HL-60/S4 (cell line): ENCODE measurements at regions not wholly inside any gene's neighbourhood (a gene's known extent, or its start where the extent isn't known, plus 50 kb on each side); places are given as distances from the start of the nearest gene placed in this dataset.

Experiments
- in situ Hi-C: fragments of 300-500 bp; cut with MboI; formaldehyde crosslinking; loops from 2 replicates; pipeline ENCODE4 v1.14.3; 2022; ENCODE audit warnings: low sequenced_read_pairs

DNA sequence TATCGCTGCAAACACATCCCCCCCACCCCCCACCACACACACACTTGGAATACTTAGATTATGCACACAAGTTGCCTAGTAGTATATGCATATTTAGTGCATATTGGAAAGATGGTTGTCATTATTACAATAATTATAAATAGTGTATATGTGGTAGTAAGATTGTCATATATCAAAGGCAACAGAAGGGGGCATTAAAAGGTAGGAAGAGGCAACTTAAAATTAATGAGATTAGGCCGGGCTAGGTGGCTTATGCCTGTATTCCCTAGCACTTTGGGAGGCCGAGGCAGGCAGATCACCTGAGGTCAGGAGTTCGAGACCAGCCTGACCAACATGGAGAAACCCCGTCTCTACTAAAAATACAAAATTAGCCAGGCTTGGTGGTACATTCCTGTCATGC, 52.1 kb downstream of the GSC start:
- in situ Hi-C loops, result no loop called here

DNA sequence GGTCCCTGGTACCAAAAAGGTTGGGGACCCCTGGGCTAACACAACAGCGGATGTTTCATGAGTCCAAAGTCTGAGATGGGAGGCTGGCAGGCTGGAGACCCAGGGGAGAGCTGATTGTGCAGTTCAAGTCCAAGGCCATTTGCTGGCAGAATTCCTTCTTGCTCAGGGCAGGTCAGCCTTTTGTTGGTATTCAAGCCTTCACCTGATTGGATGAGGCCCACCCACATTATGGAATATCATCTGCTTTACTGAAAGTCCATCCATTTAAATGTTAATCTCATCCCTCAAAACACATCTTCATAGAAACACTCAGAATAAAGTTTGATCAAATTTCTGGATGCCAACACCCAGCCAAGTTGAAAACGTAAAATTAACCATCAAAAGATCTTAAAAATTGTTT, 52.9 kb downstream of the GSC start:
- in situ Hi-C loops, result no loop called here

DNA sequence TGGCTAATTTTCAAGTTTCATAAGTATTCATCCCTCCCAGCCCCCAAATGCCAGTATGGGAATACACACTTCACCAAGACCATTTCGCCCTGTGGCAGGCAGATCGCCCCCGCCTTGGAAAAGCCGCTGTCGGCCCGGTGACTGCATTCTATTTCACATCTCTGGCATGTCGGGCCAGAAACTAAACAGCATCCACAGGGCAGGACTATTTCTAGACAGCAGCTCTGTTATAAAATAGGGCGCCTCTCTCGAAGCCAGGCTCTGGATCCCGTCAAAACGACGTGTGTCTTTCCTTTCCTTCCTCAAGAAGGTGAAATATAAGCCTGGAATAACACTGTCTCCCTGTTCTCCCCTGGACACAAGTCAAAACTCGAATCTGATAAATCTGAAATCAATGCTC, 56.8 kb downstream of the GSC start:
- in situ Hi-C loops, result no loop called here

DNA sequence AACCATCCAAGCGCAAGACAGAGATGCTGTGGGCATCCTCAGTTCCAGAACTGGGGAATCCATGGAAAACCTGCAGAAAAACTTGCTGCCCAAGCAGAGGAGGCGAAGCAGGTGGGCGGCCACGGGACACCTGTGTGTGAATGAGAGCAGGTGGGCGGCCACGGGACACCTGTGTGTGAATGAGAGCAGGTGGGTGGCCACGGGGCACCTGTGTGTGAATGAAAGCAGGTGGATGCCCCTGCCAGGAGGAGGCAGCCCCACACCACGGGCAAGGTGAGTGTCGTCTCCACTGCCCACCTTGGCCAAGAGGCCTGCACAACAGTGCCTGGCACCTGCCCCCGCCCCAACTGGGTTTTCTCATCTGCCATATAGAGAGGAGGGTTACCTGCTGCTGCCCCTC, 59.2 kb downstream of the GSC start:
- in situ Hi-C loops, result no loop called here

DNA sequence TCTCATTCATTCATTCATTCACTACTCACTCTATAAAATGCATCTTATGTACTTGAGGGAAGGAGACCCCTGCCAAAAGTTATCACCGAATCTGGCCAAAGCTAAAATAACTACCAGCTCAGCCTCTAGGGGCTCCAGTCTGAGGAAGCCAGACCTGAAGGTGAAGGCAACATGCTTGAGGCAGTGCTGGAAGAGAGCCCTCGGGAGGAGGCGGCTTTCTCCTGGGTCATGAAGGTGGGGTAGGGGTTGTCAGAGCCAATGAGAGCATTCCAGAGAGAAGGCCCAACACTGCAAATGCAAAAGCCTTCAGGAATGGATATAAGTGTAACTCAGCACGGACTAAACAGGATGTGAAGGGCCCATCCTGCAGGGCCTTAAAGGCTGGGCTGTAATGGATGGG, 62.4 kb downstream of the GSC start:
- in situ Hi-C loops, result no loop called here

DNA sequence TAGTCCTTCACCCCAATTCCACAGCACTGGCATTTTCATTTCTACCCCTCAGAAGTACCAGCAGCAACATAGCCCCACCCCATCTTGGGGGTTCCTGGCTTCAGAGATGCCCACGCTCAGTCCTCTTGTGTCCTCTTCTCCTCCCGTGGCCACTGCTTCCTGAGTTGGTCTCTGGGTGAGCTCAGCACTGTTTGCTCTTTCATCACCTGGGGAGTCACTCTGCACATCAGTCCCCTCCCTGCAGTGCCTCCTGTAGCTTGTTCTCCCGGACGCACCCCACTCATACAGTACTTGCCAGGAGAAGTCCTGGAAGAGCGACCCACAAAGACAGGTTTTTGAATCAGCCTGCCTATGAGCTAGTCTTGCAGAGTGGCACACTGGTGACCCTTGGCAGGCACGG, 63.8 kb downstream of the GSC start:
- in situ Hi-C loops, result no loop called here

DNA sequence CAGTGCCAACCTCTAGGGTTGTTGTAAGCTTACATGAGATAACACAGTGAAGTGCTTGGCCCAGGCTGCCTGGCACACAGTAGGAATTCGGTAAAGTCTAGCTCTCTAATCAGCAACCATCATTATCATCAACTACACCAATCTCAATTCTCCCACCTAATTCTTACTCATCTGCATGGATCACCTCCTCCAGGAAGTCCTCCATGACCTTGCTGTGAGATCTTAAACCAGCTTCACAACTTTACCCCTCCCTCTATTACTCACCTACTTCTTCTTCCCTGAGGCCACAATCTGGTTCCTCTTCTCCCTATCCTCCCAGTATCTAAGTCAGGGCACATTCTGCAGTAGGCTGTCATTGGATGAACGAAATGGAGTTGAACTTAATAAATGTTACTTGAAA, 67.3 kb downstream of the GSC start:
- in situ Hi-C loops, result no loop called here

DNA sequence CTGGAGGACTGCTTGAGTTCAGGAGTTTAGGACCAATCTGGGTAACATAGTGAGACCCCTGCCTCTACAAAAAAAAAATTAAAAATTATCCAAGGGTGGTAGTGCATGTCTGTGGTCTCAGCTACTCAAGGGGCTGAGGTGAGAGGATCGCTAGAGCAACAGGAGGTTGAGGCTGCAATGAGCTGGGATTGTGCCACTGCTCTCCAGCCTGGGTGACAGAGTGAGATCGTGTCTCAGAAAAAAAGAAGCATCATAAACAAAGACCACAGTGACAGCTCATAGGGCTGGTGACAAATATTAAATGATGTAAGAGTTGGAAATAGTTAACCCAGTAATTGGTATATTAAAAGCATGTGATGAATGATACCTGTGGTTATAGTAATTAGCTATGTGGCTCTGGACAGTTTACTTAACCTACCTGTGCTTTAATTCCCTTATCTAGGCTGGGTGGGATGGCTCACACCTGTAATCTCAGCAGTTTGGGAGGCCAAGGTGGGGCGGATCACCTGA, 68.0 kb downstream of the GSC start:
- in situ Hi-C loops, result no loop called here

DNA sequence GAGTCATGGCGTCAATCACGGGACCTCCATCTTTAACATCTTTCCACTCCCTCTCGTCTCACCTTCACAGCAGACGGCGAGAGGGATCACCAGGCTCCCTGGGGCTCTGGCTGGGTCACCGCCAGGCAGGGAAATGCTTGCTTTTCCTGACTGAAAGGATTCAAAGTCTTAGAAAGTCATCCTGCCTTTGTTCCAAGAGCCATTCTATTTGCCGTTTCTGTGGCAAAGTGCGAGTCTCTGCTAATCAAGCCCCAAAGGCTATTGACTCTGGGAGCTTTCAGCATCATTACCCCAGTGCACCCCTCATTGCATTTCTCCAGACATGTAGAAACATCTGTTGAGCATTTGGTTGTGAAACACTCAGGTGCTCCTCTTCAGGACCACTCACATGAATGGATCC, 69.6 kb downstream of the GSC start:
- in situ Hi-C loops, result no loop called here

DNA sequence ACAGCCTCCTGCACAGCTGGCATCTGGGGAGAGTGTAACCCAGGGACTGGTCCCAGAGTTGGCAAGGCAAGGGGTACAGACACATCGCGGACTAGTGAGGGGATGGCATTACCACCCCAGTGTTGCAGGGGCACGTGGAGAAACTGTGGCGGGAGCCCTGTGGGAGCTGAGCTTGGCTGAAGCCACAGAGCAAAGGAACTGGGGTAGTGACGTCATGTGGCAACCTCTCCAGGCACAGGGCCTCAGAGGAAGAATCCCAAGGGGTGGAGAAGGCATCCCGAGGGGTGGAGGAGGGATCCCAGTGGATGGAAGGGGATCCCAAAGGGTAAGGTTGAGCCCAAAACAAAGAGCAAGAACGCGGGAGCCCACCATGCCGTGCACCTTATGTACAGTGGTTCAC, 70.1 kb downstream of the GSC start:
- in situ Hi-C loops, result loop anchor here (10.0 kb wide), 1 partner anchor 515 kb away; no protein-coding TSS in a partner anchor

DNA sequence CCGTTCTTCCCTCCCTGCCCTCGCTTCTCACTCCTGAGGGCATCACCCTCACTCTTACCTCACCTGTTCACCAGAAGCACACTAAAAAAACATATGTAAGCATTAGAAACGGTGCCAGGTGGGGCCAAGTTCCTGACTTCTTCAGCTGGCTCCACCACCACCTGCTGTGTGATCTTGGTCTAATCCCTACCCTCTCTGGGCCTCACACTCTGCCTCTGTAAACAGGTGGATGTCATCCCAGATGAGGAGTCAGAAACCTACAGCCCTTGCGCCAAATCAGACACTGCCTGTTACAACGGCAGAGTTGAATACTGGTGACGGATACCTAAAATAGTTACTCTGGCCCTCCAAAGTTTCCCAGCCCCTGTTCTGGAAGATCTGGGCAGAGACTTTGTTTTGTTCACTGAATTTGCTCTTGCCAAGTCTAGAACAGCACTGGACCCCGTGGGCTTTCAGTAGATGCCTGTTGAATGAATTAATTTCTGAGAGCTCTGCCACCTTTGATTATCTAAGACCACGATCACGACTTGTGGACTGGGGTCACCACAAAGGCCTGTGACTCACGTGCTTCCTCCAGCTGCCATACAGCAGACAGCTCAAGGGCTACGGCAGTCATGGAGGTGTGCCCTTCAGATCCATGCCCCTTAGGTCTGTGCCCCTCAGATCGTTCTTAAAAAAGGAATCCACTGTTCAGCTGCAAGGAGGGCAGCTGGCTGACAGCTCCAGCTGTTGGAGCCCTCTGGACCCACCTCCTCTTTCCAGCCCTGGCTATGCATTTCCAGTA, 71.9 kb downstream of the GSC start:
- in situ Hi-C loops, result loop anchor here (10.0 kb wide), 1 partner anchor 517 kb away; no protein-coding TSS in a partner anchor

DNA sequence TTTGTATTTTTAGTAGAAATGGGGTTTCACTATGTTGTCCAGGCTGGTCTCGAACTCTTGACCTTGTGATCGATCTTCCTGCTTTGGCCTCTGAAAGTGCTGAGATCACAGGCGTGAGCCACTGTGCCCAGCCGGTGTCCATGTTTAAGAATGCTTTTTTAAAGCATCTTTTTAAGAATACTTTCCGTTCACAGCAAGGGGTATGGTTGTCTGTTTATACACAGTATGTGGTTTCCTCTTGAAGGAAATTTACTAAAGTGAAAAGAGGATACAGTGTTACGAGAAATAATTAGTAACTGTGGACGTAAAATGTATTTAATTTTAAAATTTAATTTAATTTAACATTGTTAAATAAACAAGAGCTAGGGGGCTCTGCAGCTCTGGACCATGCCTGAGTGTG, 73.4 kb downstream of the GSC start:
- in situ Hi-C loops, result loop anchor here (10.0 kb wide), 1 partner anchor 518 kb away; no protein-coding TSS in a partner anchor

DNA sequence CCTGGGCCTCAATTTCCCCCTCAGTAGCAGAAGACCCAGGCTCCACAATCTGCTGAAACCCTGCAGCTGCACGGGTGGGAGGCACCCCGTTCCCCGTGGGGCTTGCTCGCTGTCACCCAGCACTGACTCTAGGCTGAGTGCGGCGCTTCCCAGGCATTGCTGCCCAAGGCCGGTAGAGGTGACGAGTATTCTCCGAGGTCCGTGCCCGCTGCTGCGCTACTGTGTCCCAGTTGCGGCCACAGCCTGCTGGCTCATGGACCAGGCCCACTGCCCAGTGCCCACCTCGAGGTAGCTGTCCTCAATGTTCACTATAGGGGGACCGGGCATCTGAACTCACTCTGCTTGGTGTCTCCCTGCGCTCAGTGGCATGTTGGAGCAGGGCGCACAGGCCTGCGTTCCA, 74.7 kb downstream of the GSC start:
- in situ Hi-C loops, result loop anchor here (10.0 kb wide), 1 partner anchor 520 kb away; no protein-coding TSS in a partner anchor

DNA sequence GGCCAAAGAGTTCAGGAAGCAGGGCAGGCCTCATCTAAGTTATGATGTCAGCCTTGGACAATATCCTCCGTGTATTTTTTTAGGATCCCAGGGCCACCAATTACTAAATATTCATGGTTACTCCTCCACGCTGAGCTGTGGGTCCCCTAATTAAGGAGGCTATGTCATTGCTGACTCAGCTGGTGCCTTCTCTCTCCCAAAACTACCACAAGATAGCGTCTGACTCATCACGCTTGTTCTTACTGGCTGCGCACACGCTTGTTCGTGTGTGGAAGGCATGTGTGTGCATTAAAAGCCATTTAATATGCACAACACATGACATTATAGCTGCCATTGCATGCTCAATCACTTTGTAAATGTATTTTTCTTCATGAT, 78.3 kb downstream of the GSC start:
- in situ Hi-C loops, result loop anchor here (10.0 kb wide), 1 partner anchor 523 kb away; no protein-coding TSS in a partner anchor

DNA sequence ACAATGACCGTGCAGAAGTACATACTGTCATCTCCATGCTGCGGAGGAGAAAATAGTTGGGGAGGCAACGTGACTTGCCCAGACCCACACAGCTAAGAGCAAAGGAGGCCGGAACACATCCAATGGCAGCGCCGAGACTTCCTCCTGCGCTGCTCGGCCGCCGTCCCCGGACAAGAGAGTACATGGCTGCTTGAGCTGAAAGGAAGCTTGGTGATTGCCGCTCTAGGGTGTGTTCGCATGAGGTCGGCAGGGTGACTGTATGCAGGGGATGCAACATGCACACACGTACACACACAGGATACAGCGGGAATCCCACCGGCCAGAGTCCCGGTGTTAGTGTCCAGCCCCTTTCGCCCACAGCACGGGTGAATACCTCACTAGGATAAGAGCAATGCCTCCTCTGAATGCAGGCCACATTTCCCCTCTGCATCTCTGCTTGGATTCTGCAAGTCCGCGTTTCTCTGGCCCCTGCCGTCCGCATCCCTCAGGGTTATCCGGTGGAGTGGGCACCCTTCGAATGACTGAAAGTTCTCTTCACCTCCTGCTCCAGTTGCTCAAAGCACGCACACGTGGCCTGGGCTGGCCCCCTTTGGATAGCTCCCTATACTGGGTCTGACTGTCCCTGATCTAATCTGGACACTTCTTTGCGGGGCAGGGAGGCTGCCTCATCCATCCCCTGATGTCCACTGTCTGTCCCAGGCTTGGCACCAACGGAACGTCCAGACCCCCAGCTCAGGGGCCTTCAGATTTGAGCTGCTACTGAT, 78.8 kb downstream of the GSC start:
- in situ Hi-C loops, result loop anchor here (10.0 kb wide), 1 partner anchor 524 kb away; no protein-coding TSS in a partner anchor

DNA sequence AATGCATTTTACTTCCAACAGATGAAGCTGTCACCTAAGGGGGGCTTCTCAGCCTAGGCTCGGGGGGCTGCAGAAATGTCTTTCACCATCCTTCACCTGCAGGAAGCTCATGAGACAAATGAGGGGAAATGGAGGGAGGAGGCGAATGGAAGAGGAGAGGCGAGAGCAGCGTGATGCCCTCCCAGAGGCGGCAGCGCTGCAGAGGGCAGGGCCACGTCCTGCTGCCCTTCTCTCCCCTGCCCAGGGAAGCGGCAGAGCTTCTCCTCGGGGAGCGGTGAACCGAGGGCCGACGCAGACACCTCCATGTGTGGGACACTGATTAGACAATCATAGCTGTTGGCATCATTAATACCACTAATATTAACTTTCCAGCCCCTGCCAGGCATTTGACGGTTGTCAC, 78.3 kb downstream of the SERPINA3 start:
- in situ Hi-C loops, result loop anchor here (10.0 kb wide), 1 partner anchor 524 kb away; no protein-coding TSS in a partner anchor

DNA sequence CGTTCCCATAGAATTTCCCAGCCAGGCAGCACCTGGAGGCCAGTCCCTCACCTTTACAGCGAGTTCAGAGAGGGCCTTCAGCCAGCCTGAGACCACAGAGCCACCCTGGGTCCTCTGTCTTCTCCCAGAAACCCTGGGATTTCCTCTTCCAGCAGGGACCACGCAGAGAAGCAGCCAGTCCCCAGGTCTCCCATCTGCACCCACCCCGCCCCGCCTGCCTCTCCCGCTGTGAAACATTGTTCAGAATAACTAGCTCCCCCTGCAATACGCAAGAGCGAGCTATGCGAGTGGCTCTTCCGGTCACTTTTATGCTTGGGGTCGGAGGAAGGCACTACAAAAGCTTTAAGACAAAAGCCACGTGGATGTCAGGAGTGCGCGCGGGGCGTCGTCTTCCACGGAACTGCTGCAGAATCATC, 77.8 kb downstream of the SERPINA3 start:
- in situ Hi-C loops, result loop anchor here (10.0 kb wide), 1 partner anchor 525 kb away; no protein-coding TSS in a partner anchor

DNA sequence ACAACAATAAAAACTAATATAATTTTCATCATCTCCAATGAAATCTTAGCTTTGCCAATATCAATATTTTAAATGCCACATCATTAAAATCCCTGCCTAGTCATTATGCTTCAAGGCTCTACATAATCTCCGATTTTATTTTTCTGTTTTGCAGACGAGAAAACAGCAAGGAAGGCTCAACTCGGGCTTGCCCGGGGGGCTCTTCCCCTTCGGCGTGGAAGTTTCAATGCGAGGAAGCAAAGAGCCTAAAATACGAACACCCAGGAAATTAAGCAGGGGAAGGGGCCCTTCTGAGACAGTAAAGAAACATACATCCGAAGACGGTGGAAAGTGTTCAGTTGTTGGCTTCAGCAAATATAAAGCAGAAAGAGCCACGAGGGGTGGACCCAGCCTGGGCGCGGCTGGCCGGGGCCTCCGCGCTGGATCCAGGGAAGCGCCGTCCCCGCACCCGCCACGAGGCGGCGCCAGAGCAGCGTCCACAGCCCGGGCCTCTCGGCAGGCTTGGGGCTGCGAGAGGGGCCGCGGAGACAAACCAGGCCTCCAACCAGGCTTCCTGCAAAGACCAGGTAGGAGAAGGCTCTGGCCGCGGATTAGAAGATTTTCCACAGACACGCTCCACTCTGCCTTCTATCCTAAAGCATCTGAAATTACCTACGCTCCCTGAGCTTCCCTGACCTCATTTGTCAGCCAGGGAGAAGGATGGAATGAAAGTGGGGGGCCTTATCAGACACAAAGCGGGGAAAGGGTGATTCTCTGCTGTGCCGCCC, 77.2 kb downstream of the SERPINA3 start:
- in situ Hi-C loops, result no loop called here

DNA sequence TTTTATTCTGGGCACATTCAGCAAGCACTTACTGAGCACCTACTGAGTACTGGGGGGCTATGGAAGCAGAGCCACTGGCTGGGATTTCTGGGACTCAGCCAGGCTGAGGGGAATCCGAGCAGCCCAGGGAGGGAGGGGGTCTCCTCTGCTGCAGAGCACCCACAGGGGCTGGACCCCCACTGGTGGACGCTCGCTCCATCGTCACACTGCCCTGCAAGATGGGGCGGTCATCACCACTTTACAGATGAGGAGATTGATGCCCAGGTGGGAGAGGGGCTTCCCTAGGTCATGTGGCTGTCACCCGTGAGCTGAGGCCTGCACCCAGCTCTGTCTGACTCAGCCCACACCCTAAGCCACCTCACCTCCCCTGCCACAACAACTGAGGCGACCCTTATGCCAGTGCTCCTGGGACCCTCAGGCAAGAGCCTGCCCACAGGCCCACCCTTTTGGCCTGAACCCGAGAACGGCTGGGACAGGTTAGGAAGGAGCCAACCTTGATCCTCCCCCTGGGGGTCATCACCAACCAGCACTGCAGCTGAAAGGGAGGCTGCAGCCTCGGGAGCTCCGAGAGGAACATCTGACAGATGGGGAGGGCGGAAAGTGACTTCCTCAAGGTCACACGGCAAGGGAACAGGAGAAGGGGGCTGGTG, 74.4 kb downstream of the SERPINA3 start:
- in situ Hi-C loops, result no loop called here

DNA sequence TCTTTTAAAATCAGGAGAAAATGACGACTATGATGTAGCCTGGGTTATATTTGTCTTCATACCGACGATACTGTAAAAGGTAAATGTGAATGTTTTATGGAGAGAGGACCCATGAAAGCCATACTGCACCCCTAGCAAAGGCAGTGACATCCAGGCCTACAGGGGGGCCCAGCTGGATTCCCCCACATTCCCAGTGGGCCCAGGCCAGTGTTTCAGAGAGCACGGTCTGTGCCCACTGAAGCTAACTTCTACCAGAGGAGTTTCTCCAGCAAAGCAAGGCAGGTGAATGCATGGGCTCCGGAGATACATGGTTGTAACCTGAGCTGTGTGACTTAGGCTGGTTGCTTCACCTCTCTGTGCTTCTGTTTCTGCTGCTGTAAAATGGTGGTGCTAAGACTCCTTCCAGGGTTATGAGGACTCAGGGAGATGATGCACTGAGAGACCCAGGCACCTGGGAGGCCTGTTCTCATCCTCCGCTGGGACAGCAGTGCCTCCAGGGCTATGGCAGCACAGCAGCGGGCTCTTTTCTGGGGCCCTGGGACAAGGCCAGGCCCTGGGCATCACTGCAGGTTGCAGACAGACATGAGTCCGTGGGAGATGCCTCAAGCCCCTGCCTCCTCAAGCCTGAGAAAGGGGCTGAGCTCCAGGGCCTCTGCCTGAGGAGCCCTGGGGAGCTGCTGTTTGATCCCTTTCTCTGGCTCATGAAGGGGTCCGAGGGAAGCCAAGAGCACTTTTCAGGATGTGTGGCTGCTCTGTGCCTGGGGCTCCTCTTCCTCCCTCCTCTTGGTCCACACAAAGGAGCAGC, 73.7 kb downstream of the SERPINA3 start:
- in situ Hi-C loops, result no loop called here
